KMS-11 (cell line): ENCODE measurements at regions not wholly inside any gene's neighbourhood (a gene's known extent, or its start where the extent isn't known, plus 50 kb on each side); places are given as distances from the start of the nearest gene placed in this dataset.
"Not testable (repeated sequence)": the region's sequence is repeated elsewhere in the genome, so short reads cannot be mapped to it uniquely, and the experiment has no call there.

Experiments used
- H2AFZ ChIP-seq: fragments of 200-600 bp; sonication (generic); 2 replicates; pipeline ENCODE4 v1.6.1; 2016; ENCODE audit warnings: antibody characterized with exemption, mixed run types, low read depth
- H3K27ac ChIP-seq: fragments of 200-600 bp; sonication (generic); 2 replicates; pipeline ENCODE4 v1.6.1; 2016; ENCODE audit warnings: mild to moderate bottlenecking, mixed run types
- H3K27me3 ChIP-seq: fragments of 200-600 bp; sonication (generic); 2 replicates; pipeline ENCODE4 v1.6.1; 2017; ENCODE audit warnings: mild to moderate bottlenecking, low read depth, mixed run types, moderate library complexity; ENCODE audit not compliant: insufficient read depth
- H3K36me3 ChIP-seq: fragments of 200-600 bp; sonication (generic); 2 replicates; pipeline ENCODE4 v1.6.1; 2017; ENCODE audit warnings: mild to moderate bottlenecking, mixed run types; ENCODE audit not compliant: insufficient read depth
- H3K4me1 ChIP-seq: fragments of 200-600 bp; sonication (generic); 2 replicates; pipeline ENCODE4 v1.6.1; 2016; ENCODE audit warnings: mild to moderate bottlenecking, low read depth, mixed run types; ENCODE audit not compliant: poor library complexity, severe bottlenecking
- H3K4me2 ChIP-seq: fragments of 200-600 bp; sonication (generic); 2 replicates; pipeline ENCODE4 v1.7.0; 2016; ENCODE audit warnings: mild to moderate bottlenecking, mixed run types
- H3K4me3 ChIP-seq: fragments of 200-600 bp; sonication (generic); IDR thresholded peaks from 2 replicates; pipeline ENCODE4 v1.6.1; 2017; ENCODE audit warnings: low read depth, low read length, mixed read lengths; ENCODE audit not compliant: insufficient read depth
- H3K79me2 ChIP-seq: fragments of 200-600 bp; sonication (generic); 2 replicates; pipeline ENCODE4 v1.6.1; 2016; ENCODE audit warnings: low read depth, mixed run types; ENCODE audit not compliant: insufficient read depth
- H3K9ac ChIP-seq: fragments of 200-600 bp; sonication (generic); 2 replicates; pipeline ENCODE4 v1.6.1; 2016; ENCODE audit warnings: mild to moderate bottlenecking, mixed run types
- H4K20me1 ChIP-seq: fragments of 200-600 bp; sonication (generic); 2 replicates; pipeline ENCODE4 v1.6.1; 2016; ENCODE audit warnings: mild to moderate bottlenecking, mixed run types; ENCODE audit not compliant: insufficient read depth
- TF ChIP-seq, protein P1 (sequence below): fragments of 200-600 bp; sonication (generic); conservative IDR thresholded peaks from 2 replicates; pipeline ENCODE4 v1.6.1; 2017; ENCODE audit warnings: low read depth, mild to moderate bottlenecking, antibody characterized with exemption, low read length, moderate library complexity, mixed read lengths

DNA sequence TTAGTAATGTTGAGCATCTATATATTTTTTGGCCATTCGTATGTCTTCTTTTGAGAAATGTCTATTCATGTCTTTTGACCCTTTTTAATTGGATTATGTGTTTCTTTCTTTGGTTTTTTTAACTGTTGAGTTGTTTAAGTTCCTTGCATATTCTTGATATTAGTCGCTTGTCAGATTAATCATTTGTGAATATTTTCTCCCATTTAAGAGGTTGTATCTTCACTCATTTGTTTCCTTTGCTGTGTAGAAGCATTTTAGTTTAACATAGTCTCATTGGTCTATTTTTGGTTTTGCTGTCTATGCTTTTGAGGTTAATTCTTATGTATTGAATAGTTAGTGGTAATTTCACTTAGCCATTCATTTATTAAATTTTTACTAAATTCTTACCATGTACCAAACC is 283.8 kb downstream of the ZPLD1 start:
- Histone ChIP-seq H2AFZ (no peak overlapping the region), H3K27me3 (no peaks in the 10 kb centered on the region), H3K4me3 (no peak overlapping the region)

DNA sequence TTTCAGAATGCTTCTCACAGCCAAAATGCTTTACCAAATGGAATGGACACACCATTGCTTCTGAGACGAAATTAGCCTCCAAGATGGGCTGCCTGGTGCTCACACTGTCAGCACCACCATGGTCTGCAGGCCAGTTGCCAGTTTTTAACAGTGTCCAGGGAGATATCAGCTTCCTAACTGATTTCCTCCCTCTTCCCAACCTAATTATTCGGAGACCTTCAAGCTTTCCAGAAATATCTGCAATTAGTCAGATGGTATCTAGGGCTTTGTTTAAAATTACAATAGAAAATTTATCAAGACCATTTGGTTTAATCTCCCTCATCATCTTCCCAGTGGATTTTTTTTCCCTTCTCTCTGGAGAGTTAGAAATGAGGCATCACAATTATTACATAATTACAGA is 287.5 kb downstream of the ZPLD1 start:
- Histone ChIP-seq H4K20me1 (no peaks in the 10 kb centered on the region), H3K4me2 (no peak overlapping the region), H3K9ac (no peak overlapping the region), H3K4me1 (no peaks in the 10 kb centered on the region), H3K27ac (no peak overlapping the region), H3K36me3 (no peaks in the 10 kb centered on the region), H2AFZ (no peak overlapping the region), H3K4me3 (no peak overlapping the region), H3K27me3 (no peaks in the 10 kb centered on the region), H3K79me2 (no peaks in the 10 kb centered on the region)
- TF ChIP-seq, protein P1, sequence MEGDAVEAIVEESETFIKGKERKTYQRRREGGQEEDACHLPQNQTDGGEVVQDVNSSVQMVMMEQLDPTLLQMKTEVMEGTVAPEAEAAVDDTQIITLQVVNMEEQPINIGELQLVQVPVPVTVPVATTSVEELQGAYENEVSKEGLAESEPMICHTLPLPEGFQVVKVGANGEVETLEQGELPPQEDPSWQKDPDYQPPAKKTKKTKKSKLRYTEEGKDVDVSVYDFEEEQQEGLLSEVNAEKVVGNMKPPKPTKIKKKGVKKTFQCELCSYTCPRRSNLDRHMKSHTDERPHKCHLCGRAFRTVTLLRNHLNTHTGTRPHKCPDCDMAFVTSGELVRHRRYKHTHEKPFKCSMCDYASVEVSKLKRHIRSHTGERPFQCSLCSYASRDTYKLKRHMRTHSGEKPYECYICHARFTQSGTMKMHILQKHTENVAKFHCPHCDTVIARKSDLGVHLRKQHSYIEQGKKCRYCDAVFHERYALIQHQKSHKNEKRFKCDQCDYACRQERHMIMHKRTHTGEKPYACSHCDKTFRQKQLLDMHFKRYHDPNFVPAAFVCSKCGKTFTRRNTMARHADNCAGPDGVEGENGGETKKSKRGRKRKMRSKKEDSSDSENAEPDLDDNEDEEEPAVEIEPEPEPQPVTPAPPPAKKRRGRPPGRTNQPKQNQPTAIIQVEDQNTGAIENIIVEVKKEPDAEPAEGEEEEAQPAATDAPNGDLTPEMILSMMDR: no peak

More for the DNA sequence above, 283.8 kb downstream of the ZPLD1 start:
- Histone ChIP-seq H3K4me2 (no peak overlapping the region), H3K27ac (no peak overlapping the region), H3K9ac (no peak overlapping the region), H4K20me1 (no peaks in the 10 kb centered on the region), H3K36me3 (no peaks in the 10 kb centered on the region), H3K79me2 (no peaks in the 10 kb centered on the region), H3K4me1 (no peaks in the 10 kb centered on the region)
- TF ChIP-seq, protein P1: no peak

DNA sequence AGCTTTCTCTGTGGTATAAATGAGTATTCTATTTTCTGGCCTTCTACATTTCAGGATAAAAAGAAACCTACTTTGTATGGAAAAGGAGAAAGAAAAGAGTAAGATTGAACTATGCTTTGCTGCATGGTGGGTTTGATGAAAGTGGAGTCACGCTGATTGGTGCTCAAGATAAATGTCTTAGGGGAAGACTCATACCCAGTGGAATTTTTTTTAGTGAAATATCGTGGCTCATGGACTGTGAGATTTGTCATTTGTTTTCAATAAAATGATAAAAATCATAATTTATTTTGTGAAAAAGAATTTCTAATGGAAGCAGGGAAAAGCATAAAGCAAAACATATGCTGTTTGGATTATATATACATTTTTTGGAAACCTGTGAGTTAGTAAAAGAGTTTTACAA is 292.5 kb downstream of the ZPLD1 start:
- Histone ChIP-seq H3K9ac (no peak overlapping the region), H3K27ac (no peak overlapping the region)
- TF ChIP-seq, protein P1: no peak

DNA sequence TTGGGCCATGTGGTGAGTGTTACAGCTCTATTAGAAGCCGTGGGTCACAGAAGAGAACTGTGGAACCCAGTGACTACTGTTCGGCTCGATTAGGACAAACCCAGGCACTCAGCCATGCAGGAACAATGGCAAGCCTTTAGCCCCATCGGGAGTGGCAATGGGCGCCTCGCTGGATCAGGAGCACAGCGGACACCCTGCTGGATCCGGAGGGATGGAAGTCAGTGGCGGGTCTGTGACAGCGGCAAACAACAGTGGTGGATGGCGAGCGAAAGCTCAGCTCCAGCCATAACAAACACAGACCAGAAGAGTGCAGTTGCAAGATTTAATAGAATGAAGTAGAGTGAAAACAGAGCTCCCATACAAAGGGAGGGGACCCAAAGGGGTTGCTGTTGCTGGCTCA is 297.8 kb downstream of the ZPLD1 start:
- H3K27me3 ChIP-seq, H3K79me2 ChIP-seq, H4K20me1 ChIP-seq, H3K9ac ChIP-seq, H3K4me1 ChIP-seq, H3K27ac ChIP-seq, H2AFZ ChIP-seq, H3K4me3 ChIP-seq, H3K36me3 ChIP-seq, H3K4me2 ChIP-seq: not testable (repeated sequence)

More for the DNA sequence above, 292.5 kb downstream of the ZPLD1 start:
- no peaks in the 10 kb centered on the region for H4K20me1 ChIP-seq
- H2AFZ ChIP-seq: no peak overlapping the region
- no peaks in the 10 kb centered on the region for H3K4me1 ChIP-seq
- no peak overlapping the region for H3K4me3 ChIP-seq
- H3K27me3 ChIP-seq: no peaks in the 10 kb centered on the region
- H3K36me3 ChIP-seq: no peaks in the 10 kb centered on the region
- no peak overlapping the region for H3K4me2 ChIP-seq
- no peaks in the 10 kb centered on the region for H3K79me2 ChIP-seq

DNA sequence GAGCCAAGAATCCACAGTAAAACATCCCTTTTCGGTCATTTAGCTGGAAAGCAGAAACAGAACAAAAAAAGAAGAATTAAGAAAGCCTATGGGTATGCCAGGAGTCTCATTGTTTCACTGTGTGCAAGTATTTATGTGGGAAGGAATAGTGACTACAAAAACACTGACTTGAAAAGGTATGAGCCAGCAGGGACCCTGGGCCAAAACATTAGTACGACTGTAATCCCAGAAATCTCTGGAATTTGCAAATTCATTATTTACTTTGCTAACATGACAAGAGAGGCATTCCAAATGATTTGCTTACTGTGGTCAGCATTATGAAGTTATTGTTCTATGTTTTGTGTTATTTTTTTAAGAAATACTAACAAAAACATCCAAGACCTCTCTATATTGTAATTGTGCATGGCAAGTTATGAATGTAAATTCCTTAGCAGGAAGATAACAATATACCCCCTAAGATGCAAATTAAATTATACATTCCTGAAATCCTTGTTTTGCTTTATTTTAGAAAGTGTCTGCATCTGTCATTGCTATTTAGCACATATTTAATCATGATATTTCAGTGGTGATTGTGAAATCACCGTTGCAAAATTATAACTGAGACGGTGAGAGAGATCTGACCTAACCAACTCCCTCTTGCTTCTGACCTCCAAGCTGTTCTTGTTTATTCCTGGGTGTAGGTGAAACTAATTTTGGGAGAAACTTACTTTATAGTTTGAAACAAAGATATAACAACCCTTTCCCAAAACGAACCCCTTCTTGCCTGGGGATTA is 299.2 kb downstream of the ZPLD1 start:
- Histone ChIP-seq H3K27me3 (no peaks in the 10 kb centered on the region), H4K20me1 (no peaks in the 10 kb centered on the region), H3K9ac (no peak overlapping the region), H3K4me1 (no peaks in the 10 kb centered on the region), H3K79me2 (no peaks in the 10 kb centered on the region), H3K36me3 (no peaks in the 10 kb centered on the region), H3K4me3 (no peak overlapping the region), H2AFZ (no peak overlapping the region), H3K4me2 (no peak overlapping the region), H3K27ac (no peak overlapping the region)
- TF ChIP-seq, protein P1: no peak
